ENCODE measurements at regions not wholly inside any gene's neighbourhood (a gene's known extent, or its start where the extent isn't known, plus 50 kb on each side); places are given as distances from the start of the nearest gene placed in this dataset.
"Not testable (repeated sequence)": the region's sequence is repeated elsewhere in the genome, so short reads cannot be mapped to it uniquely, and the experiment has no call there.

GRCh38 chr3:94784274-94784673, 721.4 kb downstream of the NSUN3 start:
- Histone ChIP-seq H3K27me3 (ENCODE audit: control insufficient read depth, insufficient read depth, low read length) (no peaks in the 10 kb centered on the region), H3K9me3 (ENCODE audit: control insufficient read depth, low read depth, low read length) (no peaks in the 10 kb centered on the region), H3K36me3 (ENCODE audit: control insufficient read depth, low read depth, low read length) (no peaks in the 10 kb centered on the region), H3K4me1 (ENCODE audit: control insufficient read depth, low read depth, low read length) (no peaks in the 10 kb centered on the region), H3K27ac (ENCODE audit: low read length) (no peak overlapping the region), H3K4me3 (ENCODE audit: low read length) (no peak overlapping the region), H3K9ac (ENCODE audit: low read length) (no peak overlapping the region)

- H3K4me3 ChIP-seq (ENCODE audit: low read length): no peak overlapping the region
- H3K9me3 ChIP-seq (ENCODE audit: control insufficient read depth, low read depth, low read length): no peaks in the 10 kb centered on the region
- no peaks in the 10 kb centered on the region for H3K36me3 ChIP-seq (ENCODE audit: control insufficient read depth, low read depth, low read length)
- no peak overlapping the region for H3K27ac ChIP-seq (ENCODE audit: low read length)
- H3K4me1 ChIP-seq (ENCODE audit: control insufficient read depth, low read depth, low read length): no peaks in the 10 kb centered on the region
- no peak overlapping the region for H3K9ac ChIP-seq (ENCODE audit: low read length)
- H3K27me3 ChIP-seq (ENCODE audit: control insufficient read depth, insufficient read depth, low read length): no peaks in the 10 kb centered on the region
Measured at GRCh38 chr3:94787066-94787465, 724.2 kb downstream of the NSUN3 start.

- Histone ChIP-seq H3K4me3 (ENCODE audit: low read length) (no peak overlapping the region), H3K9ac (ENCODE audit: low read length) (no peak overlapping the region), H3K36me3 (ENCODE audit: control insufficient read depth, low read depth, low read length) (no peaks in the 10 kb centered on the region), H3K4me1 (ENCODE audit: control insufficient read depth, low read depth, low read length) (no peaks in the 10 kb centered on the region), H3K27me3 (ENCODE audit: control insufficient read depth, insufficient read depth, low read length) (no peaks in the 10 kb centered on the region), H3K27ac (ENCODE audit: low read length) (no peak overlapping the region), H3K9me3 (ENCODE audit: control insufficient read depth, low read depth, low read length) (no peaks in the 10 kb centered on the region)
Measured at GRCh38 chr3:94787734-94788270, 724.9 kb downstream of the NSUN3 start.

- no peaks in the 10 kb centered on the region for H3K9me3 ChIP-seq (ENCODE audit: control insufficient read depth, low read depth, low read length)
- H3K9ac ChIP-seq (ENCODE audit: low read length): no peak overlapping the region
- no peak overlapping the region for H3K4me3 ChIP-seq (ENCODE audit: low read length)
- H3K4me1 ChIP-seq (ENCODE audit: control insufficient read depth, low read depth, low read length): no peaks in the 10 kb centered on the region
- H3K27me3 ChIP-seq (ENCODE audit: control insufficient read depth, insufficient read depth, low read length): no peaks in the 10 kb centered on the region
- H3K36me3 ChIP-seq (ENCODE audit: control insufficient read depth, low read depth, low read length): no peaks in the 10 kb centered on the region
- no peak overlapping the region for H3K27ac ChIP-seq (ENCODE audit: low read length)
Measured at GRCh38 chr3:94794563-94794962, 731.7 kb downstream of the NSUN3 start.

GRCh38 chr3:94799420-94800060, 736.7 kb downstream of the NSUN3 start:
- Histone ChIP-seq H3K4me3 (ENCODE audit: low read length) (no peak overlapping the region), H3K9ac (ENCODE audit: low read length) (no peak overlapping the region), H3K4me1 (ENCODE audit: control insufficient read depth, low read depth, low read length) (no peaks in the 10 kb centered on the region), H3K27me3 (ENCODE audit: control insufficient read depth, insufficient read depth, low read length) (no peaks in the 10 kb centered on the region), H3K9me3 (ENCODE audit: control insufficient read depth, low read depth, low read length) (no peaks in the 10 kb centered on the region), H3K27ac (ENCODE audit: low read length) (no peak overlapping the region), H3K36me3 (ENCODE audit: control insufficient read depth, low read depth, low read length) (no peaks in the 10 kb centered on the region)

- H3K27ac ChIP-seq (ENCODE audit: low read length): no peak overlapping the region
- H3K27me3 ChIP-seq (ENCODE audit: control insufficient read depth, insufficient read depth, low read length): no peaks in the 10 kb centered on the region
- no peaks in the 10 kb centered on the region for H3K4me1 ChIP-seq (ENCODE audit: control insufficient read depth, low read depth, low read length)
- H3K36me3 ChIP-seq (ENCODE audit: control insufficient read depth, low read depth, low read length): no peaks in the 10 kb centered on the region
- H3K9ac ChIP-seq (ENCODE audit: low read length): no peak overlapping the region
- no peaks in the 10 kb centered on the region for H3K9me3 ChIP-seq (ENCODE audit: control insufficient read depth, low read depth, low read length)
- no peak overlapping the region for H3K4me3 ChIP-seq (ENCODE audit: low read length)
Measured at GRCh38 chr3:94811836-94812235, 749.0 kb downstream of the NSUN3 start.

GRCh38 chr3:94821241-94821640, 758.4 kb downstream of the NSUN3 start:
- Histone ChIP-seq H3K4me1 (ENCODE audit: control insufficient read depth, low read depth, low read length) (no peaks in the 10 kb centered on the region), H3K27ac (ENCODE audit: low read length) (no peak overlapping the region), H3K9ac (ENCODE audit: low read length) (no peak overlapping the region), H3K9me3 (ENCODE audit: control insufficient read depth, low read depth, low read length) (no peaks in the 10 kb centered on the region), H3K36me3 (ENCODE audit: control insufficient read depth, low read depth, low read length) (no peaks in the 10 kb centered on the region), H3K27me3 (ENCODE audit: control insufficient read depth, insufficient read depth, low read length) (no peaks in the 10 kb centered on the region), H3K4me3 (ENCODE audit: low read length) (no peak overlapping the region)

GRCh38 chr3:94822298-94822697, 759.4 kb downstream of the NSUN3 start:
- Histone ChIP-seq H3K9me3 (ENCODE audit: control insufficient read depth, low read depth, low read length) (no peaks in the 10 kb centered on the region), H3K4me1 (ENCODE audit: control insufficient read depth, low read depth, low read length) (no peaks in the 10 kb centered on the region), H3K27ac (ENCODE audit: low read length) (no peak overlapping the region), H3K4me3 (ENCODE audit: low read length) (no peak overlapping the region), H3K27me3 (ENCODE audit: control insufficient read depth, insufficient read depth, low read length) (no peaks in the 10 kb centered on the region), H3K36me3 (ENCODE audit: control insufficient read depth, low read depth, low read length) (no peaks in the 10 kb centered on the region), H3K9ac (ENCODE audit: low read length) (no peak overlapping the region)

- H3K9ac ChIP-seq (ENCODE audit: low read length); H3K4me1 ChIP-seq (ENCODE audit: control insufficient read depth, low read depth, low read length); H3K9me3 ChIP-seq (ENCODE audit: control insufficient read depth, low read depth, low read length); H3K27ac ChIP-seq (ENCODE audit: low read length); H3K4me3 ChIP-seq (ENCODE audit: low read length); H3K36me3 ChIP-seq (ENCODE audit: control insufficient read depth, low read depth, low read length); H3K27me3 ChIP-seq (ENCODE audit: control insufficient read depth, insufficient read depth, low read length): not testable (repeated sequence)
Measured at GRCh38 chr3:94846251-94846650, 783.4 kb downstream of the NSUN3 start.

GRCh38 chr3:94862703-94863102, 799.8 kb downstream of the NSUN3 start:
- no peaks in the 10 kb centered on the region for H3K4me1 ChIP-seq (ENCODE audit: control insufficient read depth, low read depth, low read length)
- peaks cover 31% of the 10 kb centered on the region for H3K9me3 ChIP-seq (ENCODE audit: control insufficient read depth, low read depth, low read length)
- no peak overlapping the region for H3K9ac ChIP-seq (ENCODE audit: low read length)
- no peaks in the 10 kb centered on the region for H3K36me3 ChIP-seq (ENCODE audit: control insufficient read depth, low read depth, low read length)
- no peak overlapping the region for H3K27ac ChIP-seq (ENCODE audit: low read length)
- no peak overlapping the region for H3K4me3 ChIP-seq (ENCODE audit: low read length)
- H3K27me3 ChIP-seq (ENCODE audit: control insufficient read depth, insufficient read depth, low read length): no peaks in the 10 kb centered on the region

GRCh38 chr3:94869059-94869547, 806.2 kb downstream of the NSUN3 start:
- no peaks in the 10 kb centered on the region for H3K4me1 ChIP-seq (ENCODE audit: control insufficient read depth, low read depth, low read length)
- no peaks in the 10 kb centered on the region for H3K27me3 ChIP-seq (ENCODE audit: control insufficient read depth, insufficient read depth, low read length)
- H3K36me3 ChIP-seq (ENCODE audit: control insufficient read depth, low read depth, low read length): no peaks in the 10 kb centered on the region
- H3K9ac ChIP-seq (ENCODE audit: low read length): no peak overlapping the region
- no peak overlapping the region for H3K27ac ChIP-seq (ENCODE audit: low read length)
- peaks cover 17% of the 10 kb centered on the region for H3K9me3 ChIP-seq (ENCODE audit: control insufficient read depth, low read depth, low read length)
- no peak overlapping the region for H3K4me3 ChIP-seq (ENCODE audit: low read length)

GRCh38 chr3:94873751-94874150, 810.9 kb downstream of the NSUN3 start:
- Histone ChIP-seq H3K4me1 (ENCODE audit: control insufficient read depth, low read depth, low read length) (no peaks in the 10 kb centered on the region), H3K9me3 (ENCODE audit: control insufficient read depth, low read depth, low read length) (peaks cover 13% of the 10 kb centered on the region), H3K9ac (ENCODE audit: low read length) (no peak overlapping the region), H3K27ac (ENCODE audit: low read length) (no peak overlapping the region), H3K4me3 (ENCODE audit: low read length) (no peak overlapping the region), H3K27me3 (ENCODE audit: control insufficient read depth, insufficient read depth, low read length) (no peaks in the 10 kb centered on the region), H3K36me3 (ENCODE audit: control insufficient read depth, low read depth, low read length) (no peaks in the 10 kb centered on the region)

Measured in iPS-18a (cell line).